ENCODE measurements at regions not wholly inside any gene's neighbourhood (a gene's known extent, or its start where the extent isn't known, plus 50 kb on each side); places are given as distances from the start of the nearest gene placed in this dataset.

DNA sequence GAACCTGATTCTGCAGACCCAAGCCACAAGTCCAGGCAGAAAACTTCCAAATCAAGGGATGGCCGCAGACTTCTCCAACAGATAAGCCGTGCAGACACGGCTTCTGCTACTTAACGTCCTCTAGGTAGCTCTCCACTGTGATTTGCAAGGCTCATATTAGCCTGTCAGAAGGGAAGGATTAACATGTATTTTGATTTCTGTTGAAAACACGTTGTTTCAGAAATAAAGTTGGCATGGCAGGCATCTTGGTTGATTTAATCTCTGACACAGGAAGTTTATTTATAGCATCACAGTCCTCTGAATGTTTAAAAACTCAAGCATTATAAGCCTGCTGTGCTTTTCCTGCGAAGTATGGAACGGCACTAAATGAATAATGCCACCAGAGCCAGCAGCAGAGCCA is 166.8 kb upstream of the TOX3 start:
- Histone ChIP-seq H3K27me3 (no peaks in the 10 kb centered on the region), H3K36me3 (ENCODE audit: low read depth, missing control alignments) (no peaks in the 10 kb centered on the region), H3K27ac (no peak overlapping the region), H3K9me3 (no peaks in the 10 kb centered on the region), H3K4me3 (no peak overlapping the region), H3K4me1 (no peaks in the 10 kb centered on the region)
- 51 to 58% methylated on average over 7 of the region's 7 CpGs for WGBS, 2 donors
- DNase-seq: no peak
- intact Hi-C loops (cut with DNase I; ENCODE audit: low total_unique reads): no loop called here
- TF ChIP-seq, protein P1, sequence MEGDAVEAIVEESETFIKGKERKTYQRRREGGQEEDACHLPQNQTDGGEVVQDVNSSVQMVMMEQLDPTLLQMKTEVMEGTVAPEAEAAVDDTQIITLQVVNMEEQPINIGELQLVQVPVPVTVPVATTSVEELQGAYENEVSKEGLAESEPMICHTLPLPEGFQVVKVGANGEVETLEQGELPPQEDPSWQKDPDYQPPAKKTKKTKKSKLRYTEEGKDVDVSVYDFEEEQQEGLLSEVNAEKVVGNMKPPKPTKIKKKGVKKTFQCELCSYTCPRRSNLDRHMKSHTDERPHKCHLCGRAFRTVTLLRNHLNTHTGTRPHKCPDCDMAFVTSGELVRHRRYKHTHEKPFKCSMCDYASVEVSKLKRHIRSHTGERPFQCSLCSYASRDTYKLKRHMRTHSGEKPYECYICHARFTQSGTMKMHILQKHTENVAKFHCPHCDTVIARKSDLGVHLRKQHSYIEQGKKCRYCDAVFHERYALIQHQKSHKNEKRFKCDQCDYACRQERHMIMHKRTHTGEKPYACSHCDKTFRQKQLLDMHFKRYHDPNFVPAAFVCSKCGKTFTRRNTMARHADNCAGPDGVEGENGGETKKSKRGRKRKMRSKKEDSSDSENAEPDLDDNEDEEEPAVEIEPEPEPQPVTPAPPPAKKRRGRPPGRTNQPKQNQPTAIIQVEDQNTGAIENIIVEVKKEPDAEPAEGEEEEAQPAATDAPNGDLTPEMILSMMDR (IDR thresholded peaks at IDR 0.05): no peak
- TF ChIP-seq POLR2A (IDR thresholded peaks at IDR 0.05): no peak

GRCh38 chr16:52709306-52709705 is 162.4 kb upstream of the TOX3 start:
- H3K4me3 ChIP-seq: no peak overlapping the region
- intact Hi-C loops (cut with DNase I; ENCODE audit: low total_unique reads): no loop called here
- no peak for DNase-seq
- H3K27me3 ChIP-seq: no peaks in the 10 kb centered on the region
- TF ChIP-seq, protein P1 (IDR thresholded peaks at IDR 0.05): no peak
- TF ChIP-seq POLR2A (IDR thresholded peaks at IDR 0.05): no peak
- no peaks in the 10 kb centered on the region for H3K36me3 ChIP-seq (ENCODE audit: low read depth, missing control alignments)
- H3K9me3 ChIP-seq: no peaks in the 10 kb centered on the region
- no peaks in the 10 kb centered on the region for H3K4me1 ChIP-seq
- H3K27ac ChIP-seq: no peak overlapping the region
- 37 to 47% methylated on average over 3 of the region's 3 CpGs for WGBS, 2 donors

- TF ChIP-seq POLR2A (IDR thresholded peaks at IDR 0.05): no peak
- TF ChIP-seq, protein P1 (IDR thresholded peaks at IDR 0.05): no peak
- intact Hi-C loops (cut with DNase I; ENCODE audit: low total_unique reads): no loop called here
- no peaks in the 10 kb centered on the region for H3K9me3 ChIP-seq
- no peaks in the 10 kb centered on the region for H3K27me3 ChIP-seq
- no peak overlapping the region for H3K4me3 ChIP-seq
- no peaks in the 10 kb centered on the region for H3K36me3 ChIP-seq (ENCODE audit: low read depth, missing control alignments)
- H3K27ac ChIP-seq: no peak overlapping the region
- no peaks in the 10 kb centered on the region for H3K4me1 ChIP-seq
- WGBS, 2 donors: 56 to 60% methylated on average over 2 of the region's 2 CpGs
- DNase-seq: no peak
These were observed 161.5 kb upstream of the TOX3 start for GRCh38 chr16:52708476-52708875.

GRCh38 chr16:52707676-52708337 is 160.9 kb upstream of the TOX3 start:
- no peaks in the 10 kb centered on the region for H3K4me1 ChIP-seq
- 30 to 34% methylated on average over 3 of the region's 3 CpGs for WGBS, 2 donors
- no peaks in the 10 kb centered on the region for H3K36me3 ChIP-seq (ENCODE audit: low read depth, missing control alignments)
- H3K27ac ChIP-seq: no peak overlapping the region
- no peaks in the 10 kb centered on the region for H3K27me3 ChIP-seq
- H3K4me3 ChIP-seq: no peak overlapping the region
- H3K9me3 ChIP-seq: no peaks in the 10 kb centered on the region
- TF ChIP-seq, protein P1 (IDR thresholded peaks at IDR 0.05): no peak
- no peak for TF ChIP-seq POLR2A (IDR thresholded peaks at IDR 0.05)
- no peak for DNase-seq
- intact Hi-C loops (cut with DNase I; ENCODE audit: low total_unique reads): no loop called here

DNA sequence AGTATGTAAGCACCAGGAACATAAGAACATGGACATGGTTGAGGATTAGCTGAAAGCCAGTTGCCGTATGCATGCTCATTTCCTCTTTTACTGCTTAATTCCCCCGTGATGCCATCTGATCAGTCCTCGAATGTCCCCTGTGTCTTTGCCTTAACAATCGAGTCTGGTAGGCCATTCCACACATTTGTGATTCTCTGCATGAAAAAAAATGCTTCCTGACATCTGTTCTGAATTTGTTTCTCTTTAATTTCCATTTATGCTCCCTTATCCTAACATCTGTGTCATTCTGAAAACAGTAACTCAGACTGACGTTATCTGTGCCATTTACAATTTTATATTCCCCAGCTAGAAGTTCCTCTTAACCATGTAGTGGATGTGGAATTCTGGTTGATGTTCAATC is 158.2 kb upstream of the TOX3 start:
- intact Hi-C loops (cut with DNase I; ENCODE audit: low total_unique reads): no loop called here
- Histone ChIP-seq H3K9me3 (no peaks in the 10 kb centered on the region), H3K4me3 (no peak overlapping the region), H3K36me3 (ENCODE audit: low read depth, missing control alignments) (no peaks in the 10 kb centered on the region), H3K27me3 (no peaks in the 10 kb centered on the region), H3K27ac (no peak overlapping the region), H3K4me1 (no peaks in the 10 kb centered on the region)
- DNase-seq: no peak
- TF ChIP-seq, protein P1 (IDR thresholded peaks at IDR 0.05): no peak
- no peak for TF ChIP-seq POLR2A (IDR thresholded peaks at IDR 0.05)
- WGBS, 2 donors: 83% methylated on average over 5 of the region's 5 CpGs

Measured in testis (tissue), 2 donors.